ENCODE measurements at regions not wholly inside any gene's neighbourhood (a gene's known extent, or its start where the extent isn't known, plus 50 kb on each side); places are given as distances from the start of the nearest gene placed in this dataset.

DNA sequence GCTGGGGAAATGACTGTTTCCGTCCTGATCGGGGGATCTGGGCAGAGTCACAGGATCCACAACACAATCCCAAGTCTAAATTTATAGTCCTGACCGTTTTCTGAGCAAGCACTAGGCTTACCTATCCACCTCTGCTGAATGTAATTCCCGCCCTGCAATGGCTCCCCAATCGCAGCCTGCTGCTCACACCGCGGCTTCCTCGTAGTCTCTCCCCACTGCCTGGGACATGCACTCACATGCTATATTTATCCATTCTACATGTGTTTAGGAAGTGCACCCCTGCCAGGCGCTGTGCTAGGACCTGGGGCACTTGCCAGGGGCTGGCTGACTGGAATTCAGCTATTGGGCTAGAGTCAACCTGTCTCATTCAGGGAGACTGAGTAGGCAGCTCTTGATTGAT, 246.6 kb upstream of the CSF3R start:
- TF ChIP-seq, protein P1, sequence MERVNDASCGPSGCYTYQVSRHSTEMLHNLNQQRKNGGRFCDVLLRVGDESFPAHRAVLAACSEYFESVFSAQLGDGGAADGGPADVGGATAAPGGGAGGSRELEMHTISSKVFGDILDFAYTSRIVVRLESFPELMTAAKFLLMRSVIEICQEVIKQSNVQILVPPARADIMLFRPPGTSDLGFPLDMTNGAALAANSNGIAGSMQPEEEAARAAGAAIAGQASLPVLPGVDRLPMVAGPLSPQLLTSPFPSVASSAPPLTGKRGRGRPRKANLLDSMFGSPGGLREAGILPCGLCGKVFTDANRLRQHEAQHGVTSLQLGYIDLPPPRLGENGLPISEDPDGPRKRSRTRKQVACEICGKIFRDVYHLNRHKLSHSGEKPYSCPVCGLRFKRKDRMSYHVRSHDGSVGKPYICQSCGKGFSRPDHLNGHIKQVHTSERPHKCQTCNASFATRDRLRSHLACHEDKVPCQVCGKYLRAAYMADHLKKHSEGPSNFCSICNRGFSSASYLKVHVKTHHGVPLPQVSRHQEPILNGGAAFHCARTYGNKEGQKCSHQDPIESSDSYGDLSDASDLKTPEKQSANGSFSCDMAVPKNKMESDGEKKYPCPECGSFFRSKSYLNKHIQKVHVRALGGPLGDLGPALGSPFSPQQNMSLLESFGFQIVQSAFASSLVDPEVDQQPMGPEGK (CRISPR knock-in tag; IDR thresholded peaks at IDR 0.05; ENCODE audit: borderline replicate concordance): no peak
- TF ChIP-seq ZNF70 (CRISPR knock-in tag; IDR thresholded peaks at IDR 0.05) (no peak), ZFP30 (CRISPR knock-in tag; IDR thresholded peaks at IDR 0.05) (no peak), ZNF565 (CRISPR knock-in tag; conservative IDR thresholded peaks at IDR 0.05; ENCODE audit: low read depth) (no peak), OSR1 (CRISPR knock-in tag; IDR thresholded peaks at IDR 0.05) (no peak), ZNF8 (CRISPR knock-in tag; IDR thresholded peaks at IDR 0.05) (no peak)
